ENCODE measurements at regions not wholly inside any gene's neighbourhood (a gene's known extent, or its start where the extent isn't known, plus 50 kb on each side); places are given as distances from the start of the nearest gene placed in this dataset.

- TF ChIP-seq CTCF (IDR thresholded peaks at IDR 0.05 in 4 of 5, conservative IDR thresholded peaks at IDR 0.05 in 1 of 5) = no peak
- no peak for TF ChIP-seq POLR2A (IDR thresholded peaks at IDR 0.05)
These were observed 575.3 kb upstream of the B3GAT1 start for GRCh38 chr11:134987223-134987768.
